Cardiac muscle cell (in vitro differentiated cells and primary cell): ENCODE measurements at regions not wholly inside any gene's neighbourhood (a gene's known extent, or its start where the extent isn't known, plus 50 kb on each side); places are given as distances from the start of the nearest gene placed in this dataset.

Experiments used
- DNase-seq, 2 donors: peaks; one replicate each; pipeline versions ENCODE4 v3.0.0 to v3.0.0-alpha.2; 2010 to 2017; ENCODE audit warnings: low read depth in 1 of 2, low spot score in 1 of 2
- H3K27ac ChIP-seq: fragments of 200-600 bp; sonication (generic); 2 replicates; pipeline ENCODE4 v1.5.1; 2016
- H3K27me3 ChIP-seq: fragments of 200-600 bp; sonication (generic); 2 replicates; pipeline ENCODE4 v1.6.0; 2016; ENCODE audit warnings: control low read depth
- H3K36me3 ChIP-seq: fragments of 200-600 bp; sonication (generic); 2 replicates; pipeline ENCODE4 v1.5.1; 2016; ENCODE audit warnings: control low read depth
- H3K4me1 ChIP-seq: fragments of 200-600 bp; sonication (generic); 2 replicates; pipeline ENCODE4 v1.8.1; 2017; ENCODE audit warnings: low read depth, mild to moderate bottlenecking, mixed run types
- H3K4me3 ChIP-seq: fragments of 200-600 bp; sonication (generic); 2 replicates; pipeline ENCODE4 v1.5.1; 2016; ENCODE audit warnings: mild to moderate bottlenecking
- H3K9me3 ChIP-seq: fragments of 200-600 bp; sonication (generic); 2 replicates; pipeline ENCODE4 v1.5.1; 2017; ENCODE audit warnings: low read depth, mild to moderate bottlenecking, control low read depth
- TF ChIP-seq, protein P1 (sequence below): IDR thresholded peaks from 2 replicates; pipeline ENCODE4 v1.5.1; 2012; ENCODE audit warnings: low read depth, mild to moderate bottlenecking, low read length

DNA sequence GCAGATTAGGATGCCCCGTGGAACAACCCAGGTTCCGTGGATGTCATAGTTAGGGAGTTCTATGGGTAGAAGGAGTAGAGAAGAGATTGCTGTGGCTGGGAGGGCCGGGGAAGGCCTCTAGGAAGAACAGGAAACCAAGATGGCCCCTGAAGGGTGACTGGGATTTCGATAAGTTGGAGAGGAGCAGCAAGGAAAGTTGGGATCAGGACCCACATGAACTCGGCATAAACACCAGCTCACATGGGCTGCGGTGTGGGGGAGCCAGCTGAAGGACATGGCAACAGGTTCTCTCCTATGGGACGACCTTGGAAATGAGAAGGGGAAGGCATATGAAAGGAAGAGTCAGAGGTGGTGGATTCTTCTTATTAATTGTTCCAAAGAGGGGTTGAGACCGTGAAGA is 333.7 kb upstream of the SHH start:
- no peaks in the 10 kb centered on the region for H3K4me1 ChIP-seq
- no peak overlapping the region for H3K27ac ChIP-seq
- TF ChIP-seq, protein P1, sequence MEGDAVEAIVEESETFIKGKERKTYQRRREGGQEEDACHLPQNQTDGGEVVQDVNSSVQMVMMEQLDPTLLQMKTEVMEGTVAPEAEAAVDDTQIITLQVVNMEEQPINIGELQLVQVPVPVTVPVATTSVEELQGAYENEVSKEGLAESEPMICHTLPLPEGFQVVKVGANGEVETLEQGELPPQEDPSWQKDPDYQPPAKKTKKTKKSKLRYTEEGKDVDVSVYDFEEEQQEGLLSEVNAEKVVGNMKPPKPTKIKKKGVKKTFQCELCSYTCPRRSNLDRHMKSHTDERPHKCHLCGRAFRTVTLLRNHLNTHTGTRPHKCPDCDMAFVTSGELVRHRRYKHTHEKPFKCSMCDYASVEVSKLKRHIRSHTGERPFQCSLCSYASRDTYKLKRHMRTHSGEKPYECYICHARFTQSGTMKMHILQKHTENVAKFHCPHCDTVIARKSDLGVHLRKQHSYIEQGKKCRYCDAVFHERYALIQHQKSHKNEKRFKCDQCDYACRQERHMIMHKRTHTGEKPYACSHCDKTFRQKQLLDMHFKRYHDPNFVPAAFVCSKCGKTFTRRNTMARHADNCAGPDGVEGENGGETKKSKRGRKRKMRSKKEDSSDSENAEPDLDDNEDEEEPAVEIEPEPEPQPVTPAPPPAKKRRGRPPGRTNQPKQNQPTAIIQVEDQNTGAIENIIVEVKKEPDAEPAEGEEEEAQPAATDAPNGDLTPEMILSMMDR: no peak
- H3K9me3 ChIP-seq: no peaks in the 10 kb centered on the region
- no peak for DNase-seq
- H3K36me3 ChIP-seq: no peaks in the 10 kb centered on the region
- H3K27me3 ChIP-seq: no peaks in the 10 kb centered on the region
- H3K4me3 ChIP-seq: no peak overlapping the region

DNA sequence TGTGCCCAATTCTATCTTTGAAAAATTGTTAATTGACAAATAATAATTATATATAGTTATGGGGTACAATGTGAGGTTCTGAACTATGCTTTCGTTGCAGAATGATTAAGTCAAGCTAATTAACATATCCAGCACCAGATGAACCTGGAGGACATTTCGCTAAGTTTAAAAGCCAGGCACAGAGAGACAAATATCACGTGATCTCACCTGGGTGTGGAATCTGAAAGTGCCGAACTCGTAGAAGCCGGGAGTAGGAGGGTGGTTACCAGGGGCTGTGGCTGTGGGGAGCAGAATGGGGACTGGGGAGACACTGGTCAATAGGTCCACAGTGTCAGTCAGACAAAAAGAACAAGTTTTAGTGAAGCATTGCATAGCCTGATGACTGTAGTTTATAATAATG is 332.9 kb upstream of the SHH start:
- Histone ChIP-seq H3K36me3 (no peaks in the 10 kb centered on the region), H3K9me3 (no peaks in the 10 kb centered on the region), H3K27ac (no peak overlapping the region), H3K27me3 (no peaks in the 10 kb centered on the region), H3K4me3 (no peak overlapping the region), H3K4me1 (no peaks in the 10 kb centered on the region)
- TF ChIP-seq, protein P1: no peak
- no peak for DNase-seq

DNA sequence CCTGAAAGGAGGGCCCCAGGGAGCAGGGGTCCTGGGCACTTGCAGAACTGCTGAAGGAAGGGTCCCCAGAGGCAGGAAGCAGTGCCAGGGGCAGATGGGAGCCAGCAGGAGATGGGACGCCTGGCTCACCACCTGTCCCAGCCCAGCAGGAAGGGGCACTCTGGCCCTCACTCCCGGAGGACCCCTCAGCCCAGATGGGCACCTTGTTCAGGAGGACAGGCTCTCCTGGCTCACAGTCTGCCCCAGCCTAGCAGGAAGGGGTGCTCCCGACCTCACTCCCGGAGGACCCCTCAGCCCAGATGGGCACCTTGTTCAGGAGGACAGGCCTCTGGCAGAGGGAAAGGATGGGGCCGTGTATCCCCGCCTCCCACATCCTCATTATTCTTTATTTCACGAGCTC is 331.4 kb upstream of the SHH start:
- no peaks in the 10 kb centered on the region for H3K27me3 ChIP-seq
- TF ChIP-seq, protein P1: no peak
- no peak for DNase-seq

DNA sequence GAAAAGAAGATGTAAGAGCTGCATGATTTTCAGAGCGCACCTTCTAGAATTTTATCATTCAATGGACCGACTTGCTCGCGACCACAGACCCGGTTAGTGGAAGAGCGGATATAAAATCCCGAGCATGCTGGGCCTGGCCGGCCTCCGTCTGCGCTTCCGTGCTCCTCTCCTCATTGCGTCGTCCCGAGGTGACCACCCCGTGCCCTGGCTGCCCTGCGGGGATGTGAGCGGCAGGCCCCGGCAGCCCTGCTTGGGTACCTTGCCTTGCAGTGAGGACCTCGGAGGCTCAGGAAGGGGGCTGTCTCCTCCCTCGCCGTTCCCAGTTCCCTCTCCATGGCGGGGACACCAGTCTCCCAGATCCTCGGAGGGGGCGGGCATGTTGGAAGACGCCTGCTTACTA is 330.9 kb upstream of the SHH start:
- H3K36me3 ChIP-seq: no peaks in the 10 kb centered on the region
- TF ChIP-seq, protein P1: no peak
- no peaks in the 10 kb centered on the region for H3K4me1 ChIP-seq
- no peak overlapping the region for H3K4me3 ChIP-seq
- H3K27ac ChIP-seq: no peak overlapping the region
- no peak for DNase-seq
- no peaks in the 10 kb centered on the region for H3K27me3 ChIP-seq
- H3K9me3 ChIP-seq: no peaks in the 10 kb centered on the region

More for the DNA sequence above, 331.4 kb upstream of the SHH start:
- Histone ChIP-seq H3K4me3 (no peak overlapping the region), H3K4me1 (no peaks in the 10 kb centered on the region), H3K9me3 (no peaks in the 10 kb centered on the region), H3K27ac (no peak overlapping the region), H3K36me3 (no peaks in the 10 kb centered on the region)

DNA sequence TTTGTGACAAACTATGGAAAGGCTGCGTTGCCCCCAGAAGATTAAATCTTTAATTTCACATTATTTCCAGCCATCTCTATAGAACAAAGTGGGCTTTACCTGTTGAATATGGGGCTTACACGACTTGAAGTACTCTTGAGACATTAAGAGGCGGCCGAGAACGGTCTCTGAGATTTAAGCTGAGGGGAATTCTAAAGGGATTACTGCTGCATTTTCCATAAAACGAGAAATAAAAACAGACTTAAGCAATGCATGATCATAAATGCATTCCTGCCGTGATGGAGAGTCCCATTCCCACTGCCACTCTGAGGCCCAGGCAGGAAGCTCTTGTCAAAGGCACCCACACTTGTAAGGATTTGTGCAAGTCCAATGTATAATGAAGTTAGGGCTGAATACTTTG is 329.7 kb upstream of the SHH start:
- no peak for DNase-seq
- TF ChIP-seq, protein P1: no peak
- Histone ChIP-seq H3K36me3 (no peaks in the 10 kb centered on the region), H3K9me3 (no peaks in the 10 kb centered on the region), H3K27ac (no peak overlapping the region), H3K4me1 (no peaks in the 10 kb centered on the region), H3K27me3 (no peaks in the 10 kb centered on the region), H3K4me3 (no peak overlapping the region)

DNA sequence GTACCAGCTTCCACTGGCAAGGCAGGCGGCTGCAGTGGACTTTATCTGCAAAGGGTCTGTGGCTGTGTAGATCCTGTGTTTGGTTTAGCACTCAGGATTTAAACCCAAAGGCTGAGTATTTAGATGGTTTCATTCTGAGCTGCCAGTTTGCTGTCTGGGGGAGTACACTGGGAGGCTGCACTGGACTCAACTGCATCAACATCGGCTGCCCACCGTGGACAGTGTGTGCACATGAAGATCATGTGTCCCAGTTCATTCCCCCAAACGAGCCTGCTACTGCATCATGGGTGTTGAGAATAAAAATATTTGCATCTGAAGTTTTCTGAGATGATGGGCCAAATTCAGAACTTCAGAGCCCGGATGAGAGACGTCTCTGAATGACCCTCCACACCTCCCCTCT is 328.6 kb upstream of the SHH start:
- DNase-seq: no peak
- no peaks in the 10 kb centered on the region for H3K27me3 ChIP-seq
- no peak overlapping the region for H3K27ac ChIP-seq
- TF ChIP-seq, protein P1: no peak
- H3K36me3 ChIP-seq: no peaks in the 10 kb centered on the region
- no peaks in the 10 kb centered on the region for H3K4me1 ChIP-seq
- H3K4me3 ChIP-seq: no peak overlapping the region
- H3K9me3 ChIP-seq: peaks cover 4% of the 10 kb centered on the region
